ENCODE measurements at regions not wholly inside any gene's neighbourhood (a gene's known extent, or its start where the extent isn't known, plus 50 kb on each side); places are given as distances from the start of the nearest gene placed in this dataset.

DNA sequence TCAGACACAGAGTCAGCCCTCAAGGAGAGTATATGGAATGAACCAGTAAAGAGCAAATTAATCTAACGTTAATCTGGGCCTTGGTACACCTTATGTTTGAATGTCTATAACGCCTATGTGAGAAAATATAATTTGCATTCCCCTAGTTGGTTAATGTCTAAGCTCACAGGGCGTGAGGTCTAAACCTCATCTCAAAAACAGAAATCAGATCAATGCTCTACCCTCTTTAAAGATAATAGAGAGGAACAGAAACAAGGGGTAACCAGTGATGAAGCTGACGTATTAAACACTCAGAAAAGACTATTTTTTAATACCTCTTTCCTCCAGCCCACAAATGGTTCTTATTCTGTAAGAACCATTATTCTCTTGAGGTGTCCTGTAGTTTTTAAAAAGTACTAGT is 369.2 kb upstream of the NOCT start:
- TF ChIP-seq YY1 (IDR thresholded peaks at IDR 0.05; ENCODE audit: insufficient read depth, insufficient read length) (no peak), SUZ12 (IDR thresholded peaks at IDR 0.05; ENCODE audit: extremely low read depth, insufficient read depth, insufficient read length) (no peak), ZNF274 (IDR thresholded peaks at IDR 0.05; ENCODE audit: low read depth, low read length) (no peak)
